BE2C (cell line): ENCODE measurements at regions not wholly inside any gene's neighbourhood (a gene's known extent, or its start where the extent isn't known, plus 50 kb on each side); places are given as distances from the start of the nearest gene placed in this dataset.
A peak's percentile ranks its signal among the peaks of the same experiment; 100 is the strongest.

Source experiments
- DNase-seq: peaks from one replicate; pipeline ENCODE4 v3.0.0-alpha.2; 2020
- H3K27me3 ChIP-seq: fragments of 250-450 bp; sonication (Bioruptor Pico); 2 replicates; pipeline ENCODE4 v1.5.1; 2020; ENCODE audit warnings: mild to moderate bottlenecking
- H3K36me3 ChIP-seq: fragments of 250-450 bp; sonication (Bioruptor Pico); 2 replicates; pipeline ENCODE4 v1.5.1; 2020; ENCODE audit warnings: mild to moderate bottlenecking
- H3K4me1 ChIP-seq: fragments of 250-450 bp; sonication (Bioruptor Pico); 2 replicates; pipeline ENCODE4 v1.5.1; 2020
- H3K4me3 ChIP-seq: 2 replicates; pipeline ENCODE4 v1.5.1; 2011; ENCODE audit warnings: low read depth, low read length
- H3K9me3 ChIP-seq: fragments of 250-450 bp; sonication (Bioruptor Pico); 2 replicates; pipeline ENCODE4 v1.5.1; 2020
- CTCF ChIP-seq: IDR thresholded peaks from 2 replicates; pipeline ENCODE4 v1.5.1; 2012; ENCODE audit warnings: mild to moderate bottlenecking, low read depth, low read length

- no peak for DNase-seq
These were observed 295.0 kb upstream of the SPRED2 start for GRCh38 chr2:65727381-65727780.

GRCh38 chr2:65724752-65725151, 292.4 kb upstream of the SPRED2 start:
- DNase-seq, result no peak
- no peaks in the 10 kb centered on the region for H3K9me3 ChIP-seq
- H3K4me1 ChIP-seq, result no peaks in the 10 kb centered on the region
- H3K27me3 ChIP-seq, result no peaks in the 10 kb centered on the region
- no peak overlapping the region for H3K4me3 ChIP-seq
- no peaks in the 10 kb centered on the region for H3K36me3 ChIP-seq
- no peak for TF ChIP-seq CTCF

More at GRCh38 chr2:65727381-65727780, 295.0 kb upstream of the SPRED2 start:
- no peaks in the 10 kb centered on the region for H3K27me3 ChIP-seq
- TF ChIP-seq CTCF, result no peak
- no peaks in the 10 kb centered on the region for H3K36me3 ChIP-seq
- no peaks in the 10 kb centered on the region for H3K9me3 ChIP-seq
- H3K4me1 ChIP-seq, result no peaks in the 10 kb centered on the region
- H3K4me3 ChIP-seq, result no peak overlapping the region

GRCh38 chr2:65724336-65724735, 291.9 kb upstream of the SPRED2 start:
- H3K9me3 ChIP-seq, result no peaks in the 10 kb centered on the region
- no peak for TF ChIP-seq CTCF
- H3K27me3 ChIP-seq, result no peaks in the 10 kb centered on the region
- no peaks in the 10 kb centered on the region for H3K4me1 ChIP-seq
- H3K4me3 ChIP-seq, result no peak overlapping the region
- H3K36me3 ChIP-seq, result no peaks in the 10 kb centered on the region
- no peak for DNase-seq

GRCh38 chr2:65722028-65722778, 289.8 kb upstream of the SPRED2 start:
- Histone ChIP-seq H3K4me1 (no peaks in the 10 kb centered on the region), H3K27me3 (no peaks in the 10 kb centered on the region), H3K9me3 (no peaks in the 10 kb centered on the region), H3K4me3 (no peak overlapping the region), H3K36me3 (no peaks in the 10 kb centered on the region)
- peak; percentile 15; the same call in 1 of the 2 replicates for TF ChIP-seq CTCF
- DNase-seq, result peak; percentile 16

- Histone ChIP-seq H3K4me3 (no peak overlapping the region), H3K36me3 (no peaks in the 10 kb centered on the region), H3K27me3 (no peaks in the 10 kb centered on the region), H3K4me1 (no peaks in the 10 kb centered on the region), H3K9me3 (no peaks in the 10 kb centered on the region)
- TF ChIP-seq CTCF, result no peak
- DNase-seq, result no peak
These were observed 284.3 kb upstream of the SPRED2 start for GRCh38 chr2:65716698-65717097.

- H3K36me3 ChIP-seq, result no peaks in the 10 kb centered on the region
- H3K4me1 ChIP-seq, result no peaks in the 10 kb centered on the region
- H3K4me3 ChIP-seq, result no peak overlapping the region
- no peaks in the 10 kb centered on the region for H3K27me3 ChIP-seq
- no peak for TF ChIP-seq CTCF
- H3K9me3 ChIP-seq, result no peaks in the 10 kb centered on the region
- no peak for DNase-seq
These were observed 282.9 kb upstream of the SPRED2 start for GRCh38 chr2:65715323-65715722.
